ENCODE measurements at regions not wholly inside any gene's neighbourhood (a gene's known extent, or its start where the extent isn't known, plus 50 kb on each side); places are given as distances from the start of the nearest gene placed in this dataset.

GRCh38 chrX:42725196-42725595, 52.8 kb downstream of the PPP1R2C start:
- no peak for DNase-seq (ENCODE audit: low spot score)

DNA sequence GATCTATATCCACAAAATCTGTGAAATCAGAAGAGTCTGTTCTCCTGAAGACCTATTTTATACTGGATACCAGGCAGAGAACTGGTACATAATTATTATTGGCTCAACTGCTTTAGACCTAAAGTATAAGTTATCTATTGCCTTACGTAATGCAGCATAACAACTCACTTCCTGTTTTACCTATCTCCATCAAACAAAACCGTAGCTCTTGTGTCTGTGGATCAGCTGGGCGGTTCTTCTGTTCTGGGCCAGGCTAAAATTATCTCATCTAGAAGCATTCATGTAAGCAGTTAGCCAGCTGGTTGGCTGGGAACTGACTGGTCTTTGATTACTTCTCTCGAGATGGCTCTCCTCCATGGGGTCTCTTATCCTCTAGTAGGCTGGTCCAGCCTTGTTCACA, 57.8 kb downstream of the PPP1R2C start:
- Mint-ChIP-seq H3K27ac (no peak overlapping the region), H3K36me3 (ENCODE audit: low read depth) (no peaks in the 10 kb centered on the region), H3K4me1 (ENCODE audit: low read depth) (no peaks in the 10 kb centered on the region), H3K9me3 (no peaks in the 10 kb centered on the region), H3K4me3 (no peak overlapping the region), H3K27me3 (ENCODE audit: low read depth) (no peaks in the 10 kb centered on the region)
- DNase-seq (ENCODE audit: low spot score) = no peak

More at GRCh38 chrX:42725196-42725595, 52.8 kb downstream of the PPP1R2C start:
- Mint-ChIP-seq H3K27me3 (ENCODE audit: low read depth) (no peaks in the 10 kb centered on the region), H3K4me3 (no peak overlapping the region), H3K4me1 (ENCODE audit: low read depth) (no peaks in the 10 kb centered on the region), H3K36me3 (ENCODE audit: low read depth) (no peaks in the 10 kb centered on the region), H3K27ac (no peak overlapping the region), H3K9me3 (no peaks in the 10 kb centered on the region)

- no peak overlapping the region for H3K27ac Mint-ChIP-seq
- no peak for DNase-seq (ENCODE audit: low spot score)
- no peak overlapping the region for H3K4me3 Mint-ChIP-seq
- H3K4me1 Mint-ChIP-seq (ENCODE audit: low read depth) = no peaks in the 10 kb centered on the region
- H3K36me3 Mint-ChIP-seq (ENCODE audit: low read depth) = no peaks in the 10 kb centered on the region
- no peaks in the 10 kb centered on the region for H3K9me3 Mint-ChIP-seq
- no peaks in the 10 kb centered on the region for H3K27me3 Mint-ChIP-seq (ENCODE audit: low read depth)
Observed at GRCh38 chrX:42715701-42716262, 62.2 kb downstream of the PPP1R2C start.

DNA sequence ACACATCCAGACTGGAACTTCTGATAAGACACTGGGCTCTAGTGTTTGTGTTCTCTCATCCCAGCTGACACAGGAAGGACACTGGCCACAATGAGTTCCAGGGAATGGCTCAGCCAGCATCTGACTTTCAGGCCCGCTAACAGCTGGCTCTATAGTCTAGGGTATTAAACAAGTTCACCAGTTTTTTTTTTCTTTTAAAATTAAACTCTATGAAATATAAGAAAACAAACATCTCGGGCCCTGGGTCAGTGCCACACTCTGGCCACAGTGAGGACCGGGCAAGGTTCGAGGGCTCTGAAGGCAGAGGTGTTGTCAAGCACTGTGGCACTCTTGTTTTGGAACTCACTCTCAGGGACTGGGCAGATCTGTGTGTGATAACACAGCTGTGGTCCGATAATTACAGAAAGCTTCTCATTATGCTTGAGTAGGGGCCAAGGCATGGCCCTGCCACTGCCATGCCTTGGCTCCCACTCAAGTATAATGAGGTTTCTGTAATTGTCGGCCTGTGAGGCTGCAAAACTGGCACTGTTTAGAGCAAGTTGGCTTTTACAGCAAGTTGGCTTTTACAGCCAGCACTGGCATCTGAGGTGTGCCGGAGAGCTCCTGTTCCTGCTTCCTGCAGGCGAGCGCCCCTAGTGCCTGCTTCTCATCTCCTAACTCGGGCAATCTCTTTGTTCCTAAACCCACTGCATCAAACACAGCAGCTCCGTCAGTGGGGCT, 62.8 kb downstream of the PPP1R2C start:
- Mint-ChIP-seq H3K4me1 (ENCODE audit: low read depth) (no peaks in the 10 kb centered on the region), H3K27me3 (ENCODE audit: low read depth) (no peaks in the 10 kb centered on the region), H3K9me3 (no peaks in the 10 kb centered on the region), H3K36me3 (ENCODE audit: low read depth) (no peaks in the 10 kb centered on the region), H3K27ac (no peak overlapping the region), H3K4me3 (no peak overlapping the region)
- no peak for DNase-seq (ENCODE audit: low spot score)

DNA sequence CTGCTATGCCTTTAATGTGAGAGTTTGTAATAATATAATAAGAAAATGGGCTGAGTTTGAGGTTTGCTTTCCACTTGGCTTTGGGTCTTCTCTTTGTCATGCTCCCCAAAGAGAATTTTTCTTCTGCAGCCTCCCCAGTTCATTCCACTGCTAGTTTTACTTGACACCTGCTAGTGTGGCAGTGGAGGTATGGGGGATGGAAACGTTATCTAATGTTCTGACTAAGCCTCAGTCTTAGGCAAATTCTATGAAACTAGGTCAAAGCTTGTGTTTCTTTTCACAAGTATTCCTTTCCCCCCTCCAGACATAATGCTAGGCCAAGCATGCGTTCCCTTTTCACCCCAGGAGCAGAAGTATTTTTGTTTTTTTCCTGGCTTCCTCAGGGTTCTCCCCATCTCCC, 67.5 kb downstream of the PPP1R2C start:
- no peaks in the 10 kb centered on the region for H3K27me3 Mint-ChIP-seq (ENCODE audit: low read depth)
- no peak overlapping the region for H3K4me3 Mint-ChIP-seq
- H3K27ac Mint-ChIP-seq = no peak overlapping the region

DNA sequence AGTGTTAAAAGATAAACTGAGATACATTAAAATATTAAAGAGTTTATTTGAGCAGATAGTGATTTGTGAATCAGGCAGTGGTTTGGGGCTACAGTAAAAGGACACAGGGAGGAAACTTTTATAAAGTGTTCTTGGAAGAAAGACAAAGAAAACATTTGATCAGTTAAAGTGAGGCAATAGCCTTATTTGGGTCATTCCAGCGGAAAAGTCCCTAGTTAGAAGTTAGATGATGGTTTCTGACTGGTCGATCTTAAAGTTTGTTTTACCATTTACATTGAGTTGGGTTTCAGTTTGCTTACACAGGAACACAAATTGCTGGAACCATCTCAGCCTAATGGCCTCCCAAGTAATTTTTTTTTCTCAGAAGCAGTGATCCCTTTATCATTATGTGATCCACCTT, 69.7 kb downstream of the PPP1R2C start:
- Mint-ChIP-seq H3K27me3 (ENCODE audit: low read depth) (no peaks in the 10 kb centered on the region), H3K4me3 (no peak overlapping the region), H3K36me3 (ENCODE audit: low read depth) (no peaks in the 10 kb centered on the region), H3K27ac (no peak overlapping the region), H3K4me1 (ENCODE audit: low read depth) (peaks cover 2% of the 10 kb centered on the region), H3K9me3 (no peaks in the 10 kb centered on the region)
- DNase-seq (ENCODE audit: low spot score) = no peak

More for the DNA sequence above, 67.5 kb downstream of the PPP1R2C start:
- DNase-seq (ENCODE audit: low spot score) = no peak
- Mint-ChIP-seq H3K36me3 (ENCODE audit: low read depth) (no peaks in the 10 kb centered on the region), H3K9me3 (no peaks in the 10 kb centered on the region), H3K4me1 (ENCODE audit: low read depth) (no peaks in the 10 kb centered on the region)

- no peaks in the 10 kb centered on the region for H3K36me3 Mint-ChIP-seq (ENCODE audit: low read depth)
- DNase-seq (ENCODE audit: low spot score) = no peak
- no peaks in the 10 kb centered on the region for H3K9me3 Mint-ChIP-seq
- H3K4me1 Mint-ChIP-seq (ENCODE audit: low read depth) = peaks cover 2% of the 10 kb centered on the region
- no peak overlapping the region for H3K27ac Mint-ChIP-seq
- no peaks in the 10 kb centered on the region for H3K27me3 Mint-ChIP-seq (ENCODE audit: low read depth)
- no peak overlapping the region for H3K4me3 Mint-ChIP-seq
Observed at GRCh38 chrX:42707742-42708141, 70.2 kb downstream of the PPP1R2C start.

- H3K4me1 Mint-ChIP-seq (ENCODE audit: low read depth) = peaks cover 2% of the 10 kb centered on the region
- DNase-seq (ENCODE audit: low spot score) = no peak
- H3K4me3 Mint-ChIP-seq = no peak overlapping the region
Observed at GRCh38 chrX:42704454-42704853, 73.5 kb downstream of the PPP1R2C start.

GRCh38 chrX:42697544-42697943, 80.4 kb downstream of the PPP1R2C start:
- Mint-ChIP-seq H3K27me3 (ENCODE audit: low read depth) (no peaks in the 10 kb centered on the region), H3K4me3 (no peak overlapping the region), H3K27ac (no peak overlapping the region), H3K4me1 (ENCODE audit: low read depth) (no peaks in the 10 kb centered on the region), H3K9me3 (no peaks in the 10 kb centered on the region), H3K36me3 (ENCODE audit: low read depth) (no peaks in the 10 kb centered on the region)
- no peak for DNase-seq (ENCODE audit: low spot score)

More at GRCh38 chrX:42704454-42704853, 73.5 kb downstream of the PPP1R2C start:
- Mint-ChIP-seq H3K9me3 (no peaks in the 10 kb centered on the region), H3K27me3 (ENCODE audit: low read depth) (no peaks in the 10 kb centered on the region), H3K36me3 (ENCODE audit: low read depth) (no peaks in the 10 kb centered on the region), H3K27ac (no peak overlapping the region)

GRCh38 chrX:42696536-42697124, 81.3 kb downstream of the PPP1R2C start:
- DNase-seq (ENCODE audit: low spot score) = no peak
- no peaks in the 10 kb centered on the region for H3K9me3 Mint-ChIP-seq
- H3K27ac Mint-ChIP-seq = no peak overlapping the region
- no peaks in the 10 kb centered on the region for H3K4me1 Mint-ChIP-seq (ENCODE audit: low read depth)
- H3K4me3 Mint-ChIP-seq = no peak overlapping the region
- no peaks in the 10 kb centered on the region for H3K36me3 Mint-ChIP-seq (ENCODE audit: low read depth)
- H3K27me3 Mint-ChIP-seq (ENCODE audit: low read depth) = no peaks in the 10 kb centered on the region

GRCh38 chrX:42695800-42696358, 82.1 kb downstream of the PPP1R2C start:
- Mint-ChIP-seq H3K36me3 (ENCODE audit: low read depth) (no peaks in the 10 kb centered on the region), H3K4me3 (no peak overlapping the region), H3K4me1 (ENCODE audit: low read depth) (no peaks in the 10 kb centered on the region), H3K27ac (no peak overlapping the region), H3K27me3 (ENCODE audit: low read depth) (no peaks in the 10 kb centered on the region), H3K9me3 (no peaks in the 10 kb centered on the region)
- no peak for DNase-seq (ENCODE audit: low spot score)

- Mint-ChIP-seq H3K9me3 (no peaks in the 10 kb centered on the region), H3K4me3 (no peak overlapping the region), H3K36me3 (ENCODE audit: low read depth) (no peaks in the 10 kb centered on the region), H3K27me3 (ENCODE audit: low read depth) (no peaks in the 10 kb centered on the region), H3K4me1 (ENCODE audit: low read depth) (no peaks in the 10 kb centered on the region), H3K27ac (no peak overlapping the region)
- no peak for DNase-seq (ENCODE audit: low spot score)
Observed at GRCh38 chrX:42694260-42694815, 83.6 kb downstream of the PPP1R2C start.

GRCh38 chrX:42691196-42691595, 86.8 kb downstream of the PPP1R2C start:
- no peaks in the 10 kb centered on the region for H3K36me3 Mint-ChIP-seq (ENCODE audit: low read depth)
- H3K27ac Mint-ChIP-seq = no peak overlapping the region
- no peak for DNase-seq (ENCODE audit: low spot score)
- H3K4me3 Mint-ChIP-seq = no peak overlapping the region
- no peaks in the 10 kb centered on the region for H3K9me3 Mint-ChIP-seq
- no peaks in the 10 kb centered on the region for H3K27me3 Mint-ChIP-seq (ENCODE audit: low read depth)
- no peaks in the 10 kb centered on the region for H3K4me1 Mint-ChIP-seq (ENCODE audit: low read depth)

DNA sequence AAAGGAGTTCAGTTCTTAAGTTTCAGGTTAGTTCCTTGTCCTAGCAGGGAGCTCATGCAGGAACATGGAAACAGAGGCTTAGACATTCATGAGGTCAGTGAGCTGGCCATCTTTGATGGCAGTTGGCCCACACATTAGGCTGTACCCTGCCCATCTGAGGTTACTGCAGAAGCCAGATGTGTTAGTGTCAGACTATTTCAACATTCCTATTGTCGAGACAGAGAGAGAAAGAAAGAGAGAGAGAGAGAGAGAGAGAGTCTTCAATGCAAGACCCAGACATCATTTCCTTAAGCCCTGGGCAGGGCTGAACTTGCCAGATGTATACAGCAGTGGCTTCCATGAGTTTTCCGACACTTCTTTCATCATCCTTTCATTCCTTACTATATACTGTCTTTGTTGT, 91.3 kb downstream of the PPP1R2C start:
- Mint-ChIP-seq H3K4me3 (no peak overlapping the region), H3K27ac (no peak overlapping the region), H3K27me3 (ENCODE audit: low read depth) (no peaks in the 10 kb centered on the region), H3K36me3 (ENCODE audit: low read depth) (no peaks in the 10 kb centered on the region), H3K9me3 (no peaks in the 10 kb centered on the region), H3K4me1 (ENCODE audit: low read depth) (no peaks in the 10 kb centered on the region)
- no peak for DNase-seq (ENCODE audit: low spot score)

Data from T-helper 2 cell treated with Interferon-gamma antibody and Interleukin-4, amounts not matched to agents 5 μg/mL and 100 μg/mL, for 36 hours (primary cell).